GM23338 (cell line): ENCODE measurements at regions not wholly inside any gene's neighbourhood (a gene's known extent, or its start where the extent isn't known, plus 50 kb on each side); places are given as distances from the start of the nearest gene placed in this dataset.

Experiments
- ATAC-seq: fragments of 200-7000 bp; cut with Tn5 transposase; 3 replicates; pipeline ENCODE4 v1.9.1; 2020
- DNase-seq: peaks from one replicate; pipeline ENCODE4 v3.0.0-alpha.2; 2015; ENCODE audit warnings: low spot score
- H2AFZ ChIP-seq: fragments of 200-600 bp; sonication (generic); 2 replicates; pipeline ENCODE4 v1.8.0; 2016; ENCODE audit warnings: antibody characterized with exemption, mild to moderate bottlenecking, moderate library complexity
- H3F3A ChIP-seq: fragments of 200-600 bp; sonication (generic); replicated peaks from 2 replicates; pipeline ENCODE4 v1.8.0; 2017; ENCODE audit warnings: antibody characterized with exemption, mixed run types, low read depth
- H3K27ac ChIP-seq: fragments of 200-600 bp; sonication (generic); 2 replicates; pipeline ENCODE4 v1.6.1; 2016; ENCODE audit warnings: low read depth
- H3K27me3 ChIP-seq: fragments of 200-600 bp; sonication (generic); 2 replicates; pipeline ENCODE4 v1.8.0; 2016; ENCODE audit warnings: mild to moderate bottlenecking, mixed run types, moderate library complexity; ENCODE audit not compliant: insufficient read depth
- H3K36me3 ChIP-seq: fragments of 200-600 bp; sonication (generic); 2 replicates; pipeline ENCODE4 v1.8.0; 2016; ENCODE audit warnings: mild to moderate bottlenecking; ENCODE audit not compliant: insufficient read depth
- H3K4me1 ChIP-seq: fragments of 200-600 bp; sonication (generic); 2 replicates; pipeline ENCODE4 v1.8.0; 2016; ENCODE audit warnings: mild to moderate bottlenecking, moderate library complexity; ENCODE audit not compliant: insufficient read depth
- H3K4me2 ChIP-seq: fragments of 200-600 bp; sonication (generic); 2 replicates; pipeline ENCODE4 v1.7.1; 2017; ENCODE audit warnings: mixed run types
- H3K4me3 ChIP-seq: fragments of 200-600 bp; sonication (generic); 2 replicates; pipeline ENCODE4 v1.6.1; 2016; ENCODE audit warnings: mixed run types
- H3K79me2 ChIP-seq: fragments of 200-600 bp; sonication (generic); replicated peaks from 2 replicates; pipeline ENCODE4 v1.8.0; 2017; ENCODE audit warnings: mild to moderate bottlenecking; ENCODE audit not compliant: insufficient read depth
- H3K9me2 ChIP-seq: fragments of 200-600 bp; sonication (generic); 2 replicates; pipeline ENCODE4 v1.8.0; 2017; ENCODE audit not compliant: insufficient read depth
- H4K20me1 ChIP-seq: fragments of 200-600 bp; sonication (generic); replicated peaks from 2 replicates; pipeline ENCODE4 v1.8.0; 2017; ENCODE audit warnings: mild to moderate bottlenecking; ENCODE audit not compliant: insufficient read depth
- H3K27ac Mint-ChIP-seq: 2 replicates; pipeline ENCODE4 v1.8.0; 2020; ENCODE audit warnings: inconsistent platforms, mild to moderate bottlenecking, moderate library complexity, mixed read lengths
- H3K27me3 Mint-ChIP-seq: 3 replicates; pipeline ENCODE4 v1.8.0; 2022; ENCODE audit warnings: low read depth, mild to moderate bottlenecking, moderate library complexity, mixed read lengths, inconsistent platforms; ENCODE audit not compliant: insufficient read depth, poor library complexity
- H3K36me3 Mint-ChIP-seq: 3 replicates; pipeline ENCODE4 v1.8.0; 2021; ENCODE audit warnings: low read depth, mild to moderate bottlenecking, inconsistent platforms, moderate library complexity, mixed read lengths
- H3K4me1 Mint-ChIP-seq: 3 replicates; pipeline ENCODE4 v1.8.0; 2020; ENCODE audit warnings: mild to moderate bottlenecking, inconsistent platforms, mixed read lengths
- H3K4me3 Mint-ChIP-seq: 3 replicates; pipeline ENCODE4 v1.8.0; 2021; ENCODE audit warnings: moderate library complexity, mild to moderate bottlenecking, inconsistent platforms, mixed read lengths
- H3K9me3 Mint-ChIP-seq: 3 replicates; pipeline ENCODE4 v1.8.0; 2020; ENCODE audit warnings: moderate library complexity, mild to moderate bottlenecking, inconsistent platforms, mixed read lengths
- CREB1 ChIP-seq: fragments of 250-450 bp; sonication (Bioruptor Pico); IDR thresholded peaks from 2 replicates; pipeline ENCODE4 v1.5.0; 2020; ENCODE audit warnings: low read depth, mild to moderate bottlenecking, moderate library complexity
- EZH2 ChIP-seq: fragments of 200-600 bp; sonication (generic); IDR thresholded peaks from one replicate; pipeline ENCODE4 v1.8.0; 2017; ENCODE audit warnings: antibody characterized with exemption, mild to moderate bottlenecking, low read depth; ENCODE audit not compliant: unreplicated experiment
- JUNB ChIP-seq: IDR thresholded peaks from one replicate; pipeline ENCODE4 v1.6.1; 2016; ENCODE audit warnings: antibody characterized with exemption; ENCODE audit not compliant: unreplicated experiment
- POLR2AphosphoS5 ChIP-seq: IDR thresholded peaks from 2 replicates; pipeline ENCODE4 v1.6.1; 2016; ENCODE audit warnings: antibody characterized with exemption, low read depth
- STAT1 ChIP-seq: IDR thresholded peaks from one replicate; pipeline ENCODE4 v1.6.1; 2016; ENCODE audit warnings: antibody characterized with exemption; ENCODE audit not compliant: unreplicated experiment
- ZNF114 ChIP-seq: fragments of 250-450 bp; sonication (Bioruptor Pico); IDR thresholded peaks from 2 replicates; pipeline ENCODE4 v1.5.0; 2020; ENCODE audit warnings: mild to moderate bottlenecking, moderate library complexity
- ZNF331 ChIP-seq: fragments of 250-450 bp; sonication (Bioruptor Pico); IDR thresholded peaks from 2 replicates; pipeline ENCODE4 v1.5.0; 2020; ENCODE audit warnings: low read depth, mild to moderate bottlenecking, moderate library complexity
- TF ChIP-seq, protein P1 (sequence below): IDR thresholded peaks from one replicate; pipeline ENCODE4 v1.6.1; 2018; ENCODE audit warnings: antibody characterized with exemption; ENCODE audit not compliant: unreplicated experiment
- TF ChIP-seq, protein P2 (sequence below): fragments of 250-450 bp; sonication (Bioruptor Pico); IDR thresholded peaks from 2 replicates; pipeline ENCODE4 v1.5.0; 2020; ENCODE audit warnings: mild to moderate bottlenecking, moderate library complexity

DNA sequence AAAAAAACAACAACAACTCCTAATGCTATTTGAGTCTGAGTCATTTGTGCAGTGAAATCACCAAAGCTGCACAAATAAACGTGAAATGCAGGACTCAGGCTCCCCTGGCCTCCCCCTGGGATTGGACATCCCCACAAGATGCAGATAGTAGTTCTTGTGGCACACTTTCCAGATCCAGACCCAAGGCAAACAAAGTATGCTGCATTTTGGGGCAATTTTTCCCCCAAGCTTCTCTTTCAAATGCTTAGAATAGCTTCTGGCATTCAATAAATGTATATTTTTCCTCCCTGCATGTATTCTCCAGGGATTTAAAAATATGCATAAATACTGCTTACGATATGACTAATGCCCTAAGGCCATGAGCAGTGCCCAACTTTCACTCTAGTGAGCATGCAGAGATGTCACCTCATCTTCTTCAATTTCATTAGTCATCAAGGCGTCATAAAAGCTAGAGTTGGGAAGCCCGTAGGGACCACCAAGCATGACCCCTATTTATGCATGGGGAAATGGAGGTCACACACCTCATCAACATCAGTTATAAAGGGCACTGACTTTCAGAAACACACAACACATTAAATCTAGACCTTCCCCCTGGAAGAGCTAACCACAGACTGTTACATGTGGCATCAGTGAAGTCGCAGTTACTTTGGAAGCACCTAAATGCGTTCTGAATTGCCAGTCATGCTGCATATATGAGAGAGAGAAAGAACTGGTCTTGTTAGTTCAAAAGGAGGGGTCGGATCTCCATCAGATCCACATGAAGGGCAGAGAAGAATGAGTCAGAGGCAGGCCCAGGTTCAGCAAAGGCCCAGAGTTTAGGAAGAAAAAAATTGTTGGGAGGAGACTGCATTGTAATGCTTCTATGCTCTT, 374.1 kb downstream of the LPIN1 start (continued):
- TF ChIP-seq, protein P1, sequence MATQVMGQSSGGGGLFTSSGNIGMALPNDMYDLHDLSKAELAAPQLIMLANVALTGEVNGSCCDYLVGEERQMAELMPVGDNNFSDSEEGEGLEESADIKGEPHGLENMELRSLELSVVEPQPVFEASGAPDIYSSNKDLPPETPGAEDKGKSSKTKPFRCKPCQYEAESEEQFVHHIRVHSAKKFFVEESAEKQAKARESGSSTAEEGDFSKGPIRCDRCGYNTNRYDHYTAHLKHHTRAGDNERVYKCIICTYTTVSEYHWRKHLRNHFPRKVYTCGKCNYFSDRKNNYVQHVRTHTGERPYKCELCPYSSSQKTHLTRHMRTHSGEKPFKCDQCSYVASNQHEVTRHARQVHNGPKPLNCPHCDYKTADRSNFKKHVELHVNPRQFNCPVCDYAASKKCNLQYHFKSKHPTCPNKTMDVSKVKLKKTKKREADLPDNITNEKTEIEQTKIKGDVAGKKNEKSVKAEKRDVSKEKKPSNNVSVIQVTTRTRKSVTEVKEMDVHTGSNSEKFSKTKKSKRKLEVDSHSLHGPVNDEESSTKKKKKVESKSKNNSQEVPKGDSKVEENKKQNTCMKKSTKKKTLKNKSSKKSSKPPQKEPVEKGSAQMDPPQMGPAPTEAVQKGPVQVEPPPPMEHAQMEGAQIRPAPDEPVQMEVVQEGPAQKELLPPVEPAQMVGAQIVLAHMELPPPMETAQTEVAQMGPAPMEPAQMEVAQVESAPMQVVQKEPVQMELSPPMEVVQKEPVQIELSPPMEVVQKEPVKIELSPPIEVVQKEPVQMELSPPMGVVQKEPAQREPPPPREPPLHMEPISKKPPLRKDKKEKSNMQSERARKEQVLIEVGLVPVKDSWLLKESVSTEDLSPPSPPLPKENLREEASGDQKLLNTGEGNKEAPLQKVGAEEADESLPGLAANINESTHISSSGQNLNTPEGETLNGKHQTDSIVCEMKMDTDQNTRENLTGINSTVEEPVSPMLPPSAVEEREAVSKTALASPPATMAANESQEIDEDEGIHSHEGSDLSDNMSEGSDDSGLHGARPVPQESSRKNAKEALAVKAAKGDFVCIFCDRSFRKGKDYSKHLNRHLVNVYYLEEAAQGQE: no peak
- TF ChIP-seq POLR2AphosphoS5 (no peak), JUNB (no peak)

DNA sequence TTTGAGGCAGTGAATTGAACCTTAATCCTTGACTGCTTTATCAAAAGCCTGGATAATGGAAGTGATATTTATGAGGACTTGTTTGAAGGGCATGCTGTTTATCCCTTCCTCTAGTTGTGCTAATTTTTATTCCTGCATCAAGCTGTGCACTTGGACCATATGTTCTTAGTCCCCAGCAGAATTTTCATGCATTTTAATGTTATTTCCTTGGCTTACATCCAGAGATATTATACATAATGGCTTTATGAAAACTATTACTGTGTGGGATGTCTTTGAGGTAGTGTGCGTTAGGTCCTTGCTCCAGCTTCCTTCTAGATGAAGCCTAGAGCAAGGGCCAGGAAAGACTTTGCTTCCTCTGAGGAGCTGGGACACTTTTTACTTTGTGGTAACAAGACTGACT, 378.4 kb downstream of the LPIN1 start:
- H2AFZ ChIP-seq: no peak overlapping the region
- no peaks in the 10 kb centered on the region for H3K9me3 Mint-ChIP-seq
- H3F3A ChIP-seq: no peaks in the 10 kb centered on the region
- no peaks in the 10 kb centered on the region for H3K4me1 Mint-ChIP-seq
- no peaks in the 10 kb centered on the region for H3K4me1 ChIP-seq
- H3K4me3 ChIP-seq: no peak overlapping the region
- H3K36me3 ChIP-seq: no peaks in the 10 kb centered on the region
- H3K4me2 ChIP-seq: no peak overlapping the region
- H3K27ac ChIP-seq: no peak overlapping the region
- H3K27ac Mint-ChIP-seq: no peak overlapping the region
- no peaks in the 10 kb centered on the region for H4K20me1 ChIP-seq
- TF ChIP-seq CREB1 (CRISPR knock-in tag) (no peak), STAT1 (no peak), ZNF114 (CRISPR knock-in tag) (no peak)
- H3K9me2 ChIP-seq: peaks cover 14% of the 10 kb centered on the region
- H3K27me3 ChIP-seq: no peaks in the 10 kb centered on the region
- ATAC-seq (no peak), DNase-seq (no peak)
- no peaks in the 10 kb centered on the region for H3K36me3 Mint-ChIP-seq
- no peaks in the 10 kb centered on the region for H3K27me3 Mint-ChIP-seq
- H3K4me3 Mint-ChIP-seq: no peak overlapping the region
- H3K79me2 ChIP-seq: no peaks in the 10 kb centered on the region

DNA sequence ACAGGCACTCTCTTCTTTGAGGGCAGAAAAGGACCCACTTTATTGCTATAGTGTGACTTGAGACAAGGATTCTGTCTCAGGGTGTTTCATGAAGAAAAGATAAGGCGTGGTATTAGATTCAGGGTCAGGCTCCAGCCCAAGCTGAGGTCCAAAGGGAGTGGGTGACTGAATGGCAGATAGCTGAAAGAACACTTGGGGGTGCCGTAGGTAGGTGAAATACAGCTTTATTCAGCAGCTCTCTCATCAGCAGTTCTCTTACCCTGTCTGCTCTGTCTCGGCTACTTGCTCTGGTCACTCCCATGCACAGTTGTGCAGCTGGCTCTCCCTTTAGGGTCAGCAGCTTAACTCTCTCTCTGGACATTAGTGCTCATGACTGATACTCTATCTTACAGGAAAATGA, 379.9 kb downstream of the LPIN1 start:
- H3K9me2 ChIP-seq: peaks cover 14% of the 10 kb centered on the region
- no peaks in the 10 kb centered on the region for H3K27me3 Mint-ChIP-seq
- H3K36me3 ChIP-seq: no peaks in the 10 kb centered on the region
- no peaks in the 10 kb centered on the region for H3K4me1 Mint-ChIP-seq
- H3K4me3 Mint-ChIP-seq: no peak overlapping the region
- H3K4me2 ChIP-seq: no peak overlapping the region
- H3K36me3 Mint-ChIP-seq: no peaks in the 10 kb centered on the region
- no peaks in the 10 kb centered on the region for H4K20me1 ChIP-seq
- H2AFZ ChIP-seq: peak overlapping the region; percentile 43; the same call in 1 of the 2 replicates
- ATAC-seq (no peak; the same call in 2 of the 3 replicates), DNase-seq (peak; percentile 6)
- H3K79me2 ChIP-seq: no peaks in the 10 kb centered on the region
- no peak overlapping the region for H3K27ac ChIP-seq
- no peak overlapping the region for H3K27ac Mint-ChIP-seq
- no peak overlapping the region for H3K4me3 ChIP-seq
- H3K27me3 ChIP-seq: no peaks in the 10 kb centered on the region
- H3K4me1 ChIP-seq: no peaks in the 10 kb centered on the region
- H3F3A ChIP-seq: no peaks in the 10 kb centered on the region
- H3K9me3 Mint-ChIP-seq: no peaks in the 10 kb centered on the region
- TF ChIP-seq, protein P2, sequence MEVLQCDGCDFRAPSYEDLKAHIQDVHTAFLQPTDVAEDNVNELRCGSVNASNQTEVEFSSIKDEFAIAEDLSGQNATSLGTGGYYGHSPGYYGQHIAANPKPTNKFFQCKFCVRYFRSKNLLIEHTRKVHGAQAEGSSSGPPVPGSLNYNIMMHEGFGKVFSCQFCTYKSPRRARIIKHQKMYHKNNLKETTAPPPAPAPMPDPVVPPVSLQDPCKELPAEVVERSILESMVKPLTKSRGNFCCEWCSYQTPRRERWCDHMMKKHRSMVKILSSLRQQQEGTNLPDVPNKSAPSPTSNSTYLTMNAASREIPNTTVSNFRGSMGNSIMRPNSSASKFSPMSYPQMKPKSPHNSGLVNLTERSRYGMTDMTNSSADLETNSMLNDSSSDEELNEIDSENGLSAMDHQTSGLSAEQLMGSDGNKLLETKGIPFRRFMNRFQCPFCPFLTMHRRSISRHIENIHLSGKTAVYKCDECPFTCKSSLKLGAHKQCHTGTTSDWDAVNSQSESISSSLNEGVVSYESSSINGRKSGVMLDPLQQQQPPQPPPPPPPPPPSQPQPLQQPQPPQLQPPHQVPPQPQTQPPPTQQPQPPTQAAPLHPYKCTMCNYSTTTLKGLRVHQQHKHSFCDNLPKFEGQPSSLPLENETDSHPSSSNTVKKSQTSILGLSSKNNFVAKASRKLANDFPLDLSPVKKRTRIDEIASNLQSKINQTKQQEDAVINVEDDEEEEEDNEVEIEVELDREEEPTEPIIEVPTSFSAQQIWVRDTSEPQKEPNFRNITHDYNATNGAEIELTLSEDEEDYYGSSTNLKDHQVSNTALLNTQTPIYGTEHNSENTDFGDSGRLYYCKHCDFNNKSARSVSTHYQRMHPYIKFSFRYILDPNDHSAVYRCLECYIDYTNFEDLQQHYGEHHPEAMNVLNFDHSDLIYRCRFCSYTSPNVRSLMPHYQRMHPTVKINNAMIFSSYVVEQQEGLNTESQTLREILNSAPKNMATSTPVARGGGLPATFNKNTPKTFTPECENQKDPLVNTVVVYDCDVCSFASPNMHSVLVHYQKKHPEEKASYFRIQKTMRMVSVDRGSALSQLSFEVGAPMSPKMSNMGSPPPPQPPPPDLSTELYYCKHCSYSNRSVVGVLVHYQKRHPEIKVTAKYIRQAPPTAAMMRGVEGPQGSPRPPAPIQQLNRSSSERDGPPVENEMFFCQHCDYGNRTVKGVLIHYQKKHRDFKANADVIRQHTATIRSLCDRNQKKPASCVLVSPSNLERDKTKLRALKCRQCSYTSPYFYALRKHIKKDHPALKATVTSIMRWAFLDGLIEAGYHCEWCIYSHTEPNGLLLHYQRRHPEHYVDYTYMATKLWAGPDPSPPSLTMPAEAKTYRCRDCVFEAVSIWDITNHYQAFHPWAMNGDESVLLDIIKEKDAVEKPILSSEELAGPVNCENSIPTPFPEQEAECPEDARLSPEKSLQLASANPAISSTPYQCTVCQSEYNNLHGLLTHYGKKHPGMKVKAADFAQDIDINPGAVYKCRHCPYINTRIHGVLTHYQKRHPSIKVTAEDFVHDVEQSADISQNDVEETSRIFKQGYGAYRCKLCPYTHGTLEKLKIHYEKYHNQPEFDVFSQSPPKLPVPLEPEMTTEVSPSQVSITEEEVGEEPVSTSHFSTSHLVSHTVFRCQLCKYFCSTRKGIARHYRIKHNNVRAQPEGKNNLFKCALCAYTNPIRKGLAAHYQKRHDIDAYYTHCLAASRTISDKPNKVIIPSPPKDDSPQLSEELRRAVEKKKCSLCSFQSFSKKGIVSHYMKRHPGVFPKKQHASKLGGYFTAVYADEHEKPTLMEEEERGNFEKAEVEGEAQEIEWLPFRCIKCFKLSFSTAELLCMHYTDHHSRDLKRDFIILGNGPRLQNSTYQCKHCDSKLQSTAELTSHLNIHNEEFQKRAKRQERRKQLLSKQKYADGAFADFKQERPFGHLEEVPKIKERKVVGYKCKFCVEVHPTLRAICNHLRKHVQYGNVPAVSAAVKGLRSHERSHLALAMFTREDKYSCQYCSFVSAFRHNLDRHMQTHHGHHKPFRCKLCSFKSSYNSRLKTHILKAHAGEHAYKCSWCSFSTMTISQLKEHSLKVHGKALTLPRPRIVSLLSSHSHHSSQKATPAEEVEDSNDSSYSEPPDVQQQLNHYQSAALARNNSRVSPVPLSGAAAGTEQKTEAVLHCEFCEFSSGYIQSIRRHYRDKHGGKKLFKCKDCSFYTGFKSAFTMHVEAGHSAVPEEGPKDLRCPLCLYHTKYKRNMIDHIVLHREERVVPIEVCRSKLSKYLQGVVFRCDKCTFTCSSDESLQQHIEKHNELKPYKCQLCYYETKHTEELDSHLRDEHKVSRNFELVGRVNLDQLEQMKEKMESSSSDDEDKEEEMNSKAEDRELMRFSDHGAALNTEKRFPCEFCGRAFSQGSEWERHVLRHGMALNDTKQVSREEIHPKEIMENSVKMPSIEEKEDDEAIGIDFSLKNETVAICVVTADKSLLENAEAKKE (CRISPR knock-in tag): no peak
- no peak for TF ChIP-seq EZH2
- no peak for TF ChIP-seq STAT1
- TF ChIP-seq ZNF331: no peak
